ENCODE measurements at regions not wholly inside any gene's neighbourhood (a gene's known extent, or its start where the extent isn't known, plus 50 kb on each side); places are given as distances from the start of the nearest gene placed in this dataset.

- no peak for DNase-seq (ENCODE audit: low spot score)
These were observed 425.2 kb upstream of the ZNF608 start for GRCh38 chr5:125171641-125172040.

GRCh38 chr5:125175348-125176004 is 429.0 kb upstream of the ZNF608 start:
- no peak for DNase-seq (ENCODE audit: low spot score)

GRCh38 chr5:125176005-125176390 is 429.6 kb upstream of the ZNF608 start:
- DNase-seq (ENCODE audit: low spot score) = no peak

GRCh38 chr5:125177340-125177739 is 430.9 kb upstream of the ZNF608 start:
- DNase-seq (ENCODE audit: low spot score) = no peak

- DNase-seq (ENCODE audit: low spot score) = no peak
These were observed 433.2 kb upstream of the ZNF608 start for GRCh38 chr5:125179612-125180011.

GRCh38 chr5:125180231-125180829 is 433.9 kb upstream of the ZNF608 start:
- DNase-seq (ENCODE audit: low spot score) = peak; percentile 24

GRCh38 chr5:125181159-125181558 is 434.7 kb upstream of the ZNF608 start:
- no peak for DNase-seq (ENCODE audit: low spot score)

GRCh38 chr5:125181955-125182354 is 435.5 kb upstream of the ZNF608 start:
- DNase-seq (ENCODE audit: low spot score) = no peak

GRCh38 chr5:125185740-125186139 is 439.3 kb upstream of the ZNF608 start:
- DNase-seq (ENCODE audit: low spot score) = no peak

GRCh38 chr5:125186911-125187375 is 440.5 kb upstream of the ZNF608 start:
- DNase-seq (ENCODE audit: low spot score) = no peak

- DNase-seq (ENCODE audit: low spot score) = no peak
These were observed 443.1 kb upstream of the ZNF608 start for GRCh38 chr5:125189531-125189941.

- DNase-seq (ENCODE audit: low spot score) = no peak
These were observed 444.0 kb upstream of the ZNF608 start for GRCh38 chr5:125190232-125191087.

GRCh38 chr5:125194883-125195282 is 448.4 kb upstream of the ZNF608 start:
- no peak for DNase-seq (ENCODE audit: low spot score)

- peak; percentile 52 for DNase-seq (ENCODE audit: low spot score)
These were observed 450.2 kb upstream of the ZNF608 start for GRCh38 chr5:125196481-125197111.

- peak; percentile 81 for DNase-seq (ENCODE audit: low spot score)
These were observed 450.9 kb upstream of the ZNF608 start for GRCh38 chr5:125197321-125197720.

- DNase-seq (ENCODE audit: low spot score) = peak; percentile 93
These were observed 452.0 kb upstream of the ZNF608 start for GRCh38 chr5:125198270-125198974.

GRCh38 chr5:125199373-125199772 is 452.9 kb upstream of the ZNF608 start:
- DNase-seq (ENCODE audit: low spot score) = no peak

GRCh38 chr5:125199968-125200865 is 453.8 kb upstream of the ZNF608 start:
- peak; percentile 79 for DNase-seq (ENCODE audit: low spot score)

GRCh38 chr5:125200866-125201373 is 454.5 kb upstream of the ZNF608 start:
- peak; percentile 46 for DNase-seq (ENCODE audit: low spot score)

GRCh38 chr5:125201446-125202052 is 455.1 kb upstream of the ZNF608 start:
- DNase-seq (ENCODE audit: low spot score) = no peak

All from umbilical cord (tissue), 1 donor.